Stomach (tissue), 8 donors: ENCODE measurements at regions not wholly inside any gene's neighbourhood (a gene's known extent, or its start where the extent isn't known, plus 50 kb on each side); places are given as distances from the start of the nearest gene placed in this dataset.

Experiments used
- DNase-seq, 2 donors: peaks; one replicate each; pipeline versions ENCODE4 v3.0.0 to v3.0.0-alpha.2; 2013 to 2019
- H3K27ac ChIP-seq, 5 donors: fragments of 200-600 bp in 4 of 5; sonication (generic) in 4 of 5; one replicate each; pipeline ENCODE4 v1.5.1; 2013 to 2019; ENCODE audit warnings: mild to moderate bottlenecking in 1 of 5, moderate library complexity in 1 of 5
- H3K27me3 ChIP-seq, 3 donors: fragments of 200-600 bp; sonication (generic); one replicate each; pipeline ENCODE4 v1.5.1; 2017 to 2019; ENCODE audit warnings: mixed run types in 1 of 3
- H3K36me3 ChIP-seq, 4 donors: fragments of 200-600 bp; sonication (generic); 1 replicate in 3 of 4; 2 replicates in 1 of 4; pipeline ENCODE4 v1.5.1; 2016 to 2019
- H3K4me1 ChIP-seq, 4 donors: fragments of 200-600 bp; sonication (generic); one replicate each; pipeline ENCODE4 v1.5.1; 2016 to 2019
- H3K4me3 ChIP-seq, 4 donors: fragments of 200-600 bp; sonication (generic) in 3 of 4; one replicate each; pipeline ENCODE4 v1.5.1; 2016 to 2019; ENCODE audit warnings: mild to moderate bottlenecking in 1 of 4
- H3K9me3 ChIP-seq, 4 donors: fragments of 200-600 bp; sonication (generic); one replicate each; pipeline ENCODE4 v1.5.1; 2016 to 2019
- EP300 ChIP-seq: sonication (generic); formaldehyde crosslinking; IDR thresholded peaks from one replicate; pipeline ENCODE4 v1.6.1; 2017; ENCODE audit warnings: antibody characterized with exemption
- POLR2A ChIP-seq, 4 donors: fragments of 450-650 bp; IDR thresholded peaks; one replicate each; pipeline ENCODE4 v1.6.1; 2016; ENCODE audit warnings: antibody characterized with exemption in 4 of 4, control low read depth in 2 of 4, mild to moderate bottlenecking in 1 of 4, moderate library complexity in 1 of 4
- POLR2AphosphoS5 ChIP-seq, 3 donors: sonication (generic); formaldehyde crosslinking; IDR thresholded peaks; one replicate each; pipeline ENCODE4 v1.6.1; 2016; ENCODE audit warnings: antibody characterized with exemption in 3 of 3
- WGBS, 5 donors: extraction: QIAGEN DNeasy Blood & Tissue Kit in 3 of 5; methylation state at CpG; one replicate each; pipeline versions ENCODE4 v1.1.5 to v1.1.7; 2013 to 2018; 5-methylcytosine and 5-hydroxymethylcytosine counted together
- intact Hi-C: fragments of 100-400 bp; cut with DNase I; formaldehyde crosslinking; loops from one replicate; pipeline ENCODE4 v1.15.1; 2023; ENCODE audit warnings: low total_unique reads
- TF ChIP-seq, protein P1 (sequence below), 7 experiments: fragments of 450-650 bp in 4 of 7; fragments of 200-600 bp in 3 of 7; sonication (generic) in 3 of 7; IDR thresholded peaks; one replicate each; pipeline ENCODE4 v1.5.1; 2016 to 2019; ENCODE audit warnings: antibody characterized with exemption in 7 of 7, control low read depth in 2 of 7, mild to moderate bottlenecking in 1 of 7
- donor health status: healthy with polysubstance abuse.
- donor health status: Bipolar disorder and iron deficiency.
- donor health status: healthy.

DNA sequence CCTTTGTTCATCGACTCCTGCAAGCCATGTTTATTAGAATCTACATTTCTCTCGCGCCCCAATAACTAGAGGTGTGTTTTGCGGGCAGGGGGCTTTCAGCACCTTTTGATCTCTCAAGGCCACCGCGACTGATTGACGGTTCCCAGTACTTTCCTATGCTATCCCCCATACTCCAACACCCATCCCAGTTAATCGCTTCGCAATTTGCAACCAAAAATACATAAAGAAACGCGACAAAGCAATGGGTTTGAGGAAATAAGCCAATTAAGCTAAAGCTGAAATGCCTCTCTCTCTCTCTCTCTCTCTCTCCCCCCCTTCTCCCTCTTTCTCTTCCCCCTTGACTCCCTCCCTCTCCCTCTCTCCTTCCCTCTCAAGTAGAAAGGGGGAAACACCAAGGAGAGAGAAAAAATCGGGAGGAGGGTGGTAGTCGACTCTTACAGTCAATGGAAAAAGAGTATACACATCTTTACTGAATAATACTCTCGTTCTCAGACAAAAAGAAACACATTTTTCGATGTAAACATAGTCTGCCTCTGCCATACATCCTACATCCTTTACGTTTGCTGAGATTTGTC is 128.0 kb upstream of the DPYD start:
- TF ChIP-seq POLR2A (IDR thresholded peaks at IDR 0.05) = no peak
- TF ChIP-seq, protein P1, sequence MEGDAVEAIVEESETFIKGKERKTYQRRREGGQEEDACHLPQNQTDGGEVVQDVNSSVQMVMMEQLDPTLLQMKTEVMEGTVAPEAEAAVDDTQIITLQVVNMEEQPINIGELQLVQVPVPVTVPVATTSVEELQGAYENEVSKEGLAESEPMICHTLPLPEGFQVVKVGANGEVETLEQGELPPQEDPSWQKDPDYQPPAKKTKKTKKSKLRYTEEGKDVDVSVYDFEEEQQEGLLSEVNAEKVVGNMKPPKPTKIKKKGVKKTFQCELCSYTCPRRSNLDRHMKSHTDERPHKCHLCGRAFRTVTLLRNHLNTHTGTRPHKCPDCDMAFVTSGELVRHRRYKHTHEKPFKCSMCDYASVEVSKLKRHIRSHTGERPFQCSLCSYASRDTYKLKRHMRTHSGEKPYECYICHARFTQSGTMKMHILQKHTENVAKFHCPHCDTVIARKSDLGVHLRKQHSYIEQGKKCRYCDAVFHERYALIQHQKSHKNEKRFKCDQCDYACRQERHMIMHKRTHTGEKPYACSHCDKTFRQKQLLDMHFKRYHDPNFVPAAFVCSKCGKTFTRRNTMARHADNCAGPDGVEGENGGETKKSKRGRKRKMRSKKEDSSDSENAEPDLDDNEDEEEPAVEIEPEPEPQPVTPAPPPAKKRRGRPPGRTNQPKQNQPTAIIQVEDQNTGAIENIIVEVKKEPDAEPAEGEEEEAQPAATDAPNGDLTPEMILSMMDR (IDR thresholded peaks at IDR 0.05) = no peak
- no peak for TF ChIP-seq POLR2AphosphoS5 (IDR thresholded peaks at IDR 0.05)
- Histone ChIP-seq H3K4me3 (peak overlapping the region in 2 of 4 donors; percentile 10 to 17), H3K27ac (no peak overlapping the region), H3K36me3 (no peaks in the 10 kb centered on the region), H3K27me3 (peaks cover 34 to 100% (median 68%) of the 10 kb centered on the region in 3 donors), H3K9me3 (peaks cover 0 to 4% (median 0%) of the 10 kb centered on the region in 4 donors), H3K4me1 (peaks cover 19 to 40% (median 31%) of the 10 kb centered on the region in 4 donors)
- intact Hi-C loops = no loop called here
- DNase-seq = no peak
- 6 to 7% (median 7%) methylated on average over 16 of the region's 16 CpGs for WGBS, 5 donors

DNA sequence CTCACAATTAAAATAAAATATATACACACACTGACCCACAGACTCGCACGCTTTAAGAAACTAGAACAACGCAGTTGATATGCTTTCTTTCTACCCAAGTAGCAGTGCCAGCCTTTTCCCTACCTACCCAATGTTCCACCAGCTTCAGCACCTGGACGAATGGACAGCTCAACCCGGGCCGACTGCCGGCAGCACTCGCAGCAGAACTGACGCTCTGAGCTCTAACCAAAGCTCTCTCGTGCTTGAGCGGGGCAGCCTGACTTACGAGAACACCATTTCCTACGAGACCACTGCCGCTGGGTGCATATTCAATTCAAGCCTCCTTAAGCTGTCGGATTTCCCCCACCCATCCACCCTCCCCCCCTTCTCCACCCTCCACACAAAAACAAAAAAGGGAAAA is 127.4 kb upstream of the DPYD start:
- intact Hi-C loops = no loop called here

DNA sequence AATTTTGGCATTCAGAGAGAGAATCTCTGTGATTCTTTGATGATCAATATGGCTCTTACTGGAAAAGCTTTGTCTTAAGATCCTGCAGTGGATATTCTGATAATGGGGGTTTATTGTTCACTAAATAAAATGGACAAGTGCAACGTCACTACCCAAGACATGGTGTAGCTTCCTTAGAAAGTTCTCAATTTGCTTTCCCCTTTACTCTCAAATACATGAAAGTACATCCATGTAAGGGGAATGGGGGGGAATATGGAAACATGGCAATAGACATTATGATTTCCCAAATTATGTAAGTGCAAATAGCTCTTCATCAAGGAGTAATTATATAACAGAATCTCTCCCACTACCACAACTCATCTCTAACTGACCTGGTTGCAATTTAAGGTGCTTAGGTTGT is 126.3 kb upstream of the DPYD start:
- H3K36me3 ChIP-seq = no peaks in the 10 kb centered on the region
- peaks cover 11 to 33% (median 22%) of the 10 kb centered on the region in 4 donors for H3K4me1 ChIP-seq
- peaks cover 0 to 4% (median 0%) of the 10 kb centered on the region in 4 donors for H3K9me3 ChIP-seq
- no peak overlapping the region for H3K27ac ChIP-seq
- H3K27me3 ChIP-seq = peaks cover 34 to 93% (median 58%) of the 10 kb centered on the region in 3 donors
- no peak for DNase-seq
- 63 to 79% (median 68%) methylated on average over 1 of the region's 1 CpG for WGBS, 5 donors
- intact Hi-C loops = no loop called here
- no peak overlapping the region for H3K4me3 ChIP-seq
- TF ChIP-seq, protein P1 (IDR thresholded peaks at IDR 0.05) = no peak
- TF ChIP-seq EP300 (no peak), POLR2A (IDR thresholded peaks at IDR 0.05) (no peak), POLR2AphosphoS5 (IDR thresholded peaks at IDR 0.05) (no peak)

More for the DNA sequence above, 127.4 kb upstream of the DPYD start:
- H3K36me3 ChIP-seq = no peaks in the 10 kb centered on the region
- H3K4me3 ChIP-seq = peak overlapping the region in 2 of 4 donors; percentile 10 to 17
- no peak overlapping the region for H3K27ac ChIP-seq
- peaks cover 13 to 35% (median 26%) of the 10 kb centered on the region in 4 donors for H3K4me1 ChIP-seq
- H3K27me3 ChIP-seq = peaks cover 34 to 100% (median 63%) of the 10 kb centered on the region in 3 donors
- 0 to 2% (median 1%) methylated on average over 15 of the region's 15 CpGs for WGBS, 5 donors
- TF ChIP-seq EP300 = no peak
- peak in 1 of 3 donors; percentile 59 for TF ChIP-seq POLR2AphosphoS5 (IDR thresholded peaks at IDR 0.05)
- TF ChIP-seq, protein P1 (IDR thresholded peaks at IDR 0.05) = peak in 1 of 7 experiments; percentile 11
- peaks cover 0 to 4% (median 0%) of the 10 kb centered on the region in 4 donors for H3K9me3 ChIP-seq
- peak; percentile 77 to 94 for DNase-seq

DNA sequence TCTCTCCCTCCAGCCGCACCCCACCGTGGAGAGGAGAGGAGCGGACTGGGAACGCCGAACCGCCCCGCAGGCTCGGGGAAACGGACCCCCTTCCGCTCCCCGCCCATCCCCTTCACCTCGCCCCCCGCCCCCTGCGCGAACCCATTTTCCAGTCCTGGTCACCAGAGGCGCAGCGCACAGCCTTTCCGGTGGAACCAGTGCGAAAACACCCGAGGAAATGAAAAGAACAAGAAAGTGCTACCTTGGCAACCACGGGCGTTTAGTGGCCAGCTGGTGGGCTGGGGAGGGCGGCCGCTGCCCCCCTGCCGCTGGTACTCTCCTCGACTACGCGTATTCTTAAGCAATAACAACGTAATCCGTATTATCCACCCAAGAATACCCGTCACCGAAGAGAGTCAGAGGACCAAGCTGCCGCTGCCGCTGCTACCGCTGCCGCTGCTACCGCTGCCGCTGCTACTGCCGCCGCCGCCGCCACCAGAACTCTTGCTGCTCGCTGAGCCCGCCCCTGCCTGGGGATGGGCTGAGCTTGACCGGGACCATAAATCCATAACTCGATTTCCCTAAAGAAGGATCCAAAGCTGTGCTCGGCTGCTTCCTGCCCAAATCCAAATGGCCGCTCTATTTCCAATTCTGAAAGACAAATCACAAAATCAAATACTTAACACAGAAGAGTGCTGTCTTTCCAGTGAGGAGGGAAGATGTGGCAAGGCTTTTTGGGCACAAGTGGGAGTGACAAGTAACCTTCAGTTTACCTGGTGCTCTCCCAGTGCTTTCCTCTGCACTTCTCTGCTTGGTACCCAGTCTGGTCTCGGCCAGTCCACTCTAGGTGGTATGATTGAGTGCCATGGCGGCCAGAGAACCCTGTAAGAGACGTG is 125.2 kb upstream of the DPYD start:
- Histone ChIP-seq H3K27me3 (peaks cover 34 to 81% (median 58%) of the 10 kb centered on the region in 3 donors), H3K4me3 (peak overlapping the region; percentile 37 to 59 (median 40)), H3K9me3 (peaks cover 0 to 4% (median 0%) of the 10 kb centered on the region in 4 donors), H3K27ac (no peak overlapping the region), H3K36me3 (no peaks in the 10 kb centered on the region), H3K4me1 (peaks cover 11 to 33% (median 22%) of the 10 kb centered on the region in 4 donors)
- peak in 1 of 2 donors; percentile 62 for DNase-seq
- intact Hi-C loops = no loop called here
- TF ChIP-seq POLR2A (IDR thresholded peaks at IDR 0.05) (no peak), POLR2AphosphoS5 (IDR thresholded peaks at IDR 0.05) (no peak)
- TF ChIP-seq, protein P1 (IDR thresholded peaks at IDR 0.05) = no peak
- 4 to 8% (median 6%) methylated on average over 32 to 51 of the region's 51 CpGs for WGBS, 5 donors
